Tibial nerve (tissue), 3 donors: ENCODE measurements at regions not wholly inside any gene's neighbourhood (a gene's known extent, or its start where the extent isn't known, plus 50 kb on each side); places are given as distances from the start of the nearest gene placed in this dataset.

ENCODE experiments used
- CTCF ChIP-seq, 5 experiments: fragments of 200-600 bp in 3 of 5; fragments of 450-650 bp in 2 of 5; sonication (generic) in 3 of 5; IDR thresholded peaks; one replicate each; pipeline ENCODE4 v1.5.1; 2016 to 2019; ENCODE audit warnings: antibody characterized with exemption in 5 of 5, mild to moderate bottlenecking in 3 of 5, moderate library complexity in 2 of 5
- POLR2A ChIP-seq, 2 donors: fragments of 450-650 bp; IDR thresholded peaks; one replicate each; pipeline ENCODE4 v1.6.1; 2017; ENCODE audit warnings: antibody characterized with exemption in 2 of 2, mild to moderate bottlenecking in 2 of 2, moderate library complexity in 2 of 2

GRCh38 chr16:25481636-25482035 is 210.1 kb upstream of the HS3ST4 start:
- no peak for TF ChIP-seq POLR2A (IDR thresholded peaks at IDR 0.05)
- no peak for TF ChIP-seq CTCF (IDR thresholded peaks at IDR 0.05)
